ENCODE measurements at regions not wholly inside any gene's neighbourhood (a gene's known extent, or its start where the extent isn't known, plus 50 kb on each side); places are given as distances from the start of the nearest gene placed in this dataset.

DNA sequence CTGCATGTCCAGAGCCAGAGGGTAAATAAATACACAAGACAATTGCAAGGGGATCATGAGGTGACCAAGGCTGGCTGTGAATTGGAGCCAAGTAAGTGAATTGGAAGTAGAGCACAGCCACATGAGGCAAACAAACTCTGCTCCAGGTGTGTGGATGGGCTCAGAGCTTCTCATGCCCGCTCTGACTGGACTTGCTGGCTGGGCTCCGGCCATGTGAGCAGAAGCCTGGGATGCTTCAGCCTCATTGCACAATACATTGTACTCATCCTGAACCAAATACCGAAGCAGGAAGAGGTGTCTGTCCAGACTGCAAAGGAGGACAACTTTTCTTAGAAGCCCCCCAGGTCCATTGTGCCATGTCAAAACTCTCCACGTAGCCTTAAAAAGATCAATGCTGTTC is 193.0 kb downstream of the TTC8 start:
- DNase-seq, result no peak
- no peak overlapping the region for H4K5ac ChIP-seq (ENCODE audit: insufficient read length, low read depth, low read length)
- H3K9me3 Mint-ChIP-seq, result peaks cover 4 to 9% of the 10 kb centered on the region in 2 experiments; a peak in 2 of 5 replicates
- no peak overlapping the region for H3K14ac ChIP-seq (ENCODE audit: insufficient read depth, low read length)
- no peak overlapping the region for H3K9ac ChIP-seq (ENCODE audit: extremely low read depth, insufficient read length, low read length)
- H3K4me1 ChIP-seq (ENCODE audit: insufficient read depth, low read length), result no peaks in the 10 kb centered on the region
- peaks cover 36% of the 10 kb centered on the region for H3K27me3 Mint-ChIP-seq (ENCODE audit: low read depth)
- no peak overlapping the region for H3K27ac Mint-ChIP-seq
- H3K4me3 Mint-ChIP-seq, result no peak overlapping the region
- H2BK15ac ChIP-seq (ENCODE audit: low read depth, low read length), result no peak overlapping the region
- H3K56ac ChIP-seq (ENCODE audit: insufficient read length, low read depth, low read length), result no peak overlapping the region
- H3K23me2 ChIP-seq (ENCODE audit: insufficient read length, low read depth, low read length, poor library complexity, severe bottlenecking), result no peaks in the 10 kb centered on the region
- no peak overlapping the region for H3K4ac ChIP-seq (ENCODE audit: low read depth, low read length)
- no peak overlapping the region for H2AK5ac ChIP-seq (ENCODE audit: insufficient read length, low read length)
- WGBS (ENCODE audit: extremely low coverage, insufficient read length, low lambda C conversion rate), result no CpG with 5 or more reads among the region's 4 CpGs
- H3K27me3 ChIP-seq (ENCODE audit: insufficient read depth, low read length), result no peaks in the 10 kb centered on the region
- no peak overlapping the region for H3T11ph ChIP-seq (ENCODE audit: low read length)
- H4K91ac ChIP-seq (ENCODE audit: insufficient read length, low read depth, low read length), result no peak overlapping the region
- H3K18ac ChIP-seq (ENCODE audit: insufficient read length, low read depth, low read length), result no peak overlapping the region
- H4K20me1 ChIP-seq (ENCODE audit: control insufficient read depth, insufficient read depth, insufficient read length), result no peaks in the 10 kb centered on the region
- H2BK120ac ChIP-seq (ENCODE audit: low read depth, low read length, poor library complexity, severe bottlenecking), result no peak overlapping the region
- no peak overlapping the region for H3K4me2 ChIP-seq (ENCODE audit: insufficient read depth, insufficient read length, low read length)
- H3K27ac ChIP-seq (ENCODE audit: insufficient read length, low read depth, low read length), result no peak overlapping the region
- no peaks in the 10 kb centered on the region for H3K79me1 ChIP-seq (ENCODE audit: insufficient read depth, low read depth, low read length, poor library complexity, severe bottlenecking)
- H2BK12ac ChIP-seq (ENCODE audit: insufficient read length, low read depth, low read length), result no peak overlapping the region
- H4K8ac ChIP-seq (replicated peaks; ENCODE audit: insufficient read length, low read depth, low read length), result no peak overlapping the region
- H2AFZ ChIP-seq (ENCODE audit: low read length), result no peak overlapping the region
- no peak overlapping the region for H2BK20ac ChIP-seq (ENCODE audit: low read depth, low read length, poor library complexity, severe bottlenecking)
- H3K36me3 Mint-ChIP-seq (ENCODE audit: insufficient read depth in 1 of 3, low read depth in 3 of 3), result no peaks in the 10 kb centered on the region
- H3K4me1 Mint-ChIP-seq, result peaks cover 0 to 3% of the 10 kb centered on the region in 2 experiments; a peak in 2 of 4 replicates
- no peaks in the 10 kb centered on the region for H3K79me2 ChIP-seq (ENCODE audit: insufficient read depth, low read length)
- TF ChIP-seq, protein P1, sequence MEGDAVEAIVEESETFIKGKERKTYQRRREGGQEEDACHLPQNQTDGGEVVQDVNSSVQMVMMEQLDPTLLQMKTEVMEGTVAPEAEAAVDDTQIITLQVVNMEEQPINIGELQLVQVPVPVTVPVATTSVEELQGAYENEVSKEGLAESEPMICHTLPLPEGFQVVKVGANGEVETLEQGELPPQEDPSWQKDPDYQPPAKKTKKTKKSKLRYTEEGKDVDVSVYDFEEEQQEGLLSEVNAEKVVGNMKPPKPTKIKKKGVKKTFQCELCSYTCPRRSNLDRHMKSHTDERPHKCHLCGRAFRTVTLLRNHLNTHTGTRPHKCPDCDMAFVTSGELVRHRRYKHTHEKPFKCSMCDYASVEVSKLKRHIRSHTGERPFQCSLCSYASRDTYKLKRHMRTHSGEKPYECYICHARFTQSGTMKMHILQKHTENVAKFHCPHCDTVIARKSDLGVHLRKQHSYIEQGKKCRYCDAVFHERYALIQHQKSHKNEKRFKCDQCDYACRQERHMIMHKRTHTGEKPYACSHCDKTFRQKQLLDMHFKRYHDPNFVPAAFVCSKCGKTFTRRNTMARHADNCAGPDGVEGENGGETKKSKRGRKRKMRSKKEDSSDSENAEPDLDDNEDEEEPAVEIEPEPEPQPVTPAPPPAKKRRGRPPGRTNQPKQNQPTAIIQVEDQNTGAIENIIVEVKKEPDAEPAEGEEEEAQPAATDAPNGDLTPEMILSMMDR (conservative IDR thresholded peaks at IDR 0.05), result no peak
- H3K23ac ChIP-seq (ENCODE audit: insufficient read length, low read depth, low read length), result no peak overlapping the region
- no peak overlapping the region for H2BK5ac ChIP-seq (ENCODE audit: insufficient read length, low read length)
- H3K9me3 ChIP-seq (ENCODE audit: control insufficient read depth, low read depth, low read length), result no peaks in the 10 kb centered on the region
